Vagina (tissue), 2 donors: ENCODE measurements at regions not wholly inside any gene's neighbourhood (a gene's known extent, or its start where the extent isn't known, plus 50 kb on each side); places are given as distances from the start of the nearest gene placed in this dataset.

ENCODE experiments used
- DNase-seq, 2 donors: peaks; one replicate each; pipeline ENCODE4 v3.0.0-alpha.2; 2017; ENCODE audit errors: extremely low spot score in 2 of 2
- H3K27ac ChIP-seq: fragments of 200-600 bp; sonication (generic); one replicate; pipeline ENCODE4 v1.5.1; 2019
- H3K27me3 ChIP-seq: fragments of 200-600 bp; sonication (generic); one replicate; pipeline ENCODE4 v1.5.1; 2019
- H3K36me3 ChIP-seq, 2 donors: fragments of 200-600 bp; sonication (generic); one replicate each; pipeline ENCODE4 v1.5.1; 2017 to 2019
- H3K4me1 ChIP-seq: fragments of 200-600 bp; sonication (generic); one replicate; pipeline ENCODE4 v1.5.1; 2019
- H3K4me3 ChIP-seq, 2 donors: fragments of 200-600 bp; sonication (generic); 1 replicate in 1 of 2; 2 replicates in 1 of 2; pipeline ENCODE4 v1.5.1; 2016 to 2019
- H3K9me3 ChIP-seq: fragments of 200-600 bp; sonication (generic); one replicate; pipeline ENCODE4 v1.5.1; 2019
- POLR2A ChIP-seq, 2 donors: fragments of 450-650 bp; IDR thresholded peaks; one replicate each; pipeline ENCODE4 v1.6.1; 2017; ENCODE audit warnings: antibody characterized with exemption in 2 of 2, mild to moderate bottlenecking in 2 of 2, moderate library complexity in 2 of 2
- POLR2AphosphoS5 ChIP-seq, 2 donors: sonication (generic); formaldehyde crosslinking; IDR thresholded peaks; one replicate each; pipeline ENCODE4 v1.9.0; 2017; ENCODE audit warnings: antibody characterized with exemption in 2 of 2, mild to moderate bottlenecking in 2 of 2, low read depth in 1 of 2; ENCODE audit not compliant: insufficient read depth in 1 of 2
- intact Hi-C: fragments of 100-400 bp; cut with DNase I; formaldehyde crosslinking; loops from one replicate; pipeline ENCODE4 v1.15.1; 2023
- TF ChIP-seq, protein P1 (sequence below), 3 experiments: fragments of 450-650 bp in 2 of 3; fragments of 200-600 bp in 1 of 3; sonication (generic) in 1 of 3; IDR thresholded peaks; one replicate each; pipeline ENCODE4 v1.5.1; 2017 to 2019; ENCODE audit warnings: antibody characterized with exemption in 3 of 3, mild to moderate bottlenecking in 2 of 3, moderate library complexity in 2 of 3

DNA sequence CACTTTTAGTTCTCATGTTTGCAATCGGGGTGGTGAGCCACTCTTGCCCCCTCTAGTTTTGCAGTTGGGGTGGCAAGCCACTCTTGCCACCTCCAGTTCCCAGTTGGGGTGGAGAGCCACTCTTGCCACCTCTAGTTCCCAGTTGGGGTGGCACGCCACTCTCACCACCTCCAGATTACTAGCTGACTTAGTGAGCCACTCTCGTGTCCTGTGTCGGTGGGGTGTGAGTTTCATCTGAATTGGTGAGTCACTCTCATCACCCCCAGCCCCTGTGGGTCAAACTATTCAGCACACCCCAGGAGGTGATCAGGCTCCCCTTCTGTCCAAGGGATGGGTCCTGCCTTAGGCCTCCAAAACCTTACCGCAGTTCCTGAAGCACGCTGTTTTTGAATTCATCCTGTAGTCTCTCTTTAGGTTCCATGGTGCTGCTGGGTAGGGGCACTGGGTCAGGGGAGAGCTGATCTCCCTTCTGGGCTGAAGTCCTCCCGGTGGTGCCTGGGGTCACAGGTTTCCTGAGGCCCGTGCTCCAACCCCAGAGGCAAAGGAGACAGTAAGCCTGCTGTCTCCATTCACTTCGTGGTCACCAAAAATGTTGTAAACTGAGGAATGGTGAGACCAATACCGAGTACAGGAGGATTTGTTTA, 224.2 kb upstream of the SYNCRIP start:
- H3K4me3 ChIP-seq: peak overlapping the region; percentile 42 to 48
- intact Hi-C loops: no loop called here

DNA sequence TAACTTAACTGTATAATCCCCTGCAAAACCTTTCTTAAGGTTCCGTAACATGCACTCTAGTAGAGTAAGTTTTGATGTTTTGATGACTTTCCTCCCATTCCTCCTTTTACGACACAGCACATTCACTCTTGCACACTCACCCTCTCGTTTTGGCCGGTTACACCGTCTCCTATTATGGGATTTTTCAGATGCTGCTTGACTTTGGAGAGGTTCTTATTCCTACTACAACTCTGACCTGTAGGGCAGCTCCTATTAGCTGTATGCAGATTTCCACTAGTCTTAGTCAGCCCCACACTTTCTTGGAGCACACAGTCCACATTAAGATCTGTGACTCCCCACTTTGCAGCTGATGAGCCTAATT, 223.7 kb upstream of the SYNCRIP start:
- Histone ChIP-seq H3K4me1 (peaks cover 31% of the 10 kb centered on the region), H3K9me3 (no peaks in the 10 kb centered on the region), H3K27me3 (no peaks in the 10 kb centered on the region), H3K36me3 (no peaks in the 10 kb centered on the region), H3K27ac (peak overlapping the region; percentile 59), H3K4me3 (peak overlapping the region; percentile 42 to 48)
- no peak for TF ChIP-seq POLR2AphosphoS5 (IDR thresholded peaks at IDR 0.05; ENCODE audit: insufficient read depth in 1 of 2, low read depth in 1 of 2)
- TF ChIP-seq POLR2A (IDR thresholded peaks at IDR 0.05): no peak
- TF ChIP-seq, protein P1, sequence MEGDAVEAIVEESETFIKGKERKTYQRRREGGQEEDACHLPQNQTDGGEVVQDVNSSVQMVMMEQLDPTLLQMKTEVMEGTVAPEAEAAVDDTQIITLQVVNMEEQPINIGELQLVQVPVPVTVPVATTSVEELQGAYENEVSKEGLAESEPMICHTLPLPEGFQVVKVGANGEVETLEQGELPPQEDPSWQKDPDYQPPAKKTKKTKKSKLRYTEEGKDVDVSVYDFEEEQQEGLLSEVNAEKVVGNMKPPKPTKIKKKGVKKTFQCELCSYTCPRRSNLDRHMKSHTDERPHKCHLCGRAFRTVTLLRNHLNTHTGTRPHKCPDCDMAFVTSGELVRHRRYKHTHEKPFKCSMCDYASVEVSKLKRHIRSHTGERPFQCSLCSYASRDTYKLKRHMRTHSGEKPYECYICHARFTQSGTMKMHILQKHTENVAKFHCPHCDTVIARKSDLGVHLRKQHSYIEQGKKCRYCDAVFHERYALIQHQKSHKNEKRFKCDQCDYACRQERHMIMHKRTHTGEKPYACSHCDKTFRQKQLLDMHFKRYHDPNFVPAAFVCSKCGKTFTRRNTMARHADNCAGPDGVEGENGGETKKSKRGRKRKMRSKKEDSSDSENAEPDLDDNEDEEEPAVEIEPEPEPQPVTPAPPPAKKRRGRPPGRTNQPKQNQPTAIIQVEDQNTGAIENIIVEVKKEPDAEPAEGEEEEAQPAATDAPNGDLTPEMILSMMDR (IDR thresholded peaks at IDR 0.05): no peak
- DNase-seq: no peak
- intact Hi-C loops: no loop called here

More for the DNA sequence above, 224.2 kb upstream of the SYNCRIP start:
- TF ChIP-seq POLR2A (IDR thresholded peaks at IDR 0.05) (no peak), POLR2AphosphoS5 (IDR thresholded peaks at IDR 0.05; ENCODE audit: insufficient read depth in 1 of 2, low read depth in 1 of 2) (no peak)
- TF ChIP-seq, protein P1 (IDR thresholded peaks at IDR 0.05): no peak
- H3K4me1 ChIP-seq: peaks cover 31% of the 10 kb centered on the region
- DNase-seq: no peak
- H3K9me3 ChIP-seq: no peaks in the 10 kb centered on the region
- H3K36me3 ChIP-seq: no peaks in the 10 kb centered on the region
- no peaks in the 10 kb centered on the region for H3K27me3 ChIP-seq
- H3K27ac ChIP-seq: peak overlapping the region; percentile 59

DNA sequence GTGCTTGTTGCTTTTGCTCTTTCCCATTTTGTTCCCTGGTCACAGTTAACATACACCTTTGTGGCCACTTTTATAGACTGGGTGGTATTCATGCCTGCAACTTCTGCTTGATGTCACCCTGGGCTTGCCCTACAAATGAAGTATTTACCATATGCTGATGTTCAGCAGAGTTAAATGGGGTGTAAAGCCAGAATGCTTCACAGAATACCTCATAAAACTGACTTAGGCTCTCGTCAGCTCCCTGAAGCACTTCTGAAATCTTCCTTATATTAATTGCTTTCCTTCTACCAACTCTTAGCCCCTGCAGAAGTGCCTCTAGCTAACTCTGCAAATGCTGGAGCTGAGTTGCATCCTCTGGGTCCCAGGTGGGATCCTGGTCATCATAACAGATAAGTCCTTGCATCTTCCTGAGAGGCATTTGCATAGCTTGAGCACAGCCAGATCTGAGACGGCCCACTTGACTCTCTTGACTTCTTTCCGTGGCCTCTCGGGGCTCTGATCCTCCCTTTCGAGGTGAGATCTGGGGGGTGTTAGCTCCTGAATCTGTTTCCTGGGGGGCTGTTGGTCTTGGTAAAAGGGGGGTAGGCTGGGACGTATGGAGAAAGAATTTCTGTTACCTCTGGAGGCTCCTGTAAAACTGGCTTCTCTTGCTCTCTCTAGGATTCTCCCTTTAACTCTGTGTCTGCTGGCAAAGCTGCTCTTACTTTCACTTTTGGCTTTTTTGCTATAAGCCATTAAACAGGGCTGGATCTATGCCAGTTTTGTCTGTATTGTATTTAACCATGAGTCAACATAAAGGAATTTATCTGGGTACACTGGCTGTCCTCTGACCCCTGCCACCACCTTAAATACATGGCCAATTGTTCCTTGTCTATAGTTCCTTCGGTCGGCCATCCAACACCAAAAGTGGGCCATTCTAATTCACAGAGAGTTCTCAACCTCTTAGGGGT, 223.0 kb upstream of the SYNCRIP start:
- no peak for DNase-seq
- Histone ChIP-seq H3K4me1 (peaks cover 31% of the 10 kb centered on the region), H3K4me3 (peak overlapping the region; percentile 42 to 48), H3K9me3 (no peaks in the 10 kb centered on the region), H3K36me3 (no peaks in the 10 kb centered on the region), H3K27ac (peak overlapping the region; percentile 59), H3K27me3 (no peaks in the 10 kb centered on the region)
- intact Hi-C loops: no loop called here
- no peak for TF ChIP-seq POLR2A (IDR thresholded peaks at IDR 0.05)
- no peak for TF ChIP-seq POLR2AphosphoS5 (IDR thresholded peaks at IDR 0.05; ENCODE audit: insufficient read depth in 1 of 2, low read depth in 1 of 2)
- TF ChIP-seq, protein P1 (IDR thresholded peaks at IDR 0.05): no peak

DNA sequence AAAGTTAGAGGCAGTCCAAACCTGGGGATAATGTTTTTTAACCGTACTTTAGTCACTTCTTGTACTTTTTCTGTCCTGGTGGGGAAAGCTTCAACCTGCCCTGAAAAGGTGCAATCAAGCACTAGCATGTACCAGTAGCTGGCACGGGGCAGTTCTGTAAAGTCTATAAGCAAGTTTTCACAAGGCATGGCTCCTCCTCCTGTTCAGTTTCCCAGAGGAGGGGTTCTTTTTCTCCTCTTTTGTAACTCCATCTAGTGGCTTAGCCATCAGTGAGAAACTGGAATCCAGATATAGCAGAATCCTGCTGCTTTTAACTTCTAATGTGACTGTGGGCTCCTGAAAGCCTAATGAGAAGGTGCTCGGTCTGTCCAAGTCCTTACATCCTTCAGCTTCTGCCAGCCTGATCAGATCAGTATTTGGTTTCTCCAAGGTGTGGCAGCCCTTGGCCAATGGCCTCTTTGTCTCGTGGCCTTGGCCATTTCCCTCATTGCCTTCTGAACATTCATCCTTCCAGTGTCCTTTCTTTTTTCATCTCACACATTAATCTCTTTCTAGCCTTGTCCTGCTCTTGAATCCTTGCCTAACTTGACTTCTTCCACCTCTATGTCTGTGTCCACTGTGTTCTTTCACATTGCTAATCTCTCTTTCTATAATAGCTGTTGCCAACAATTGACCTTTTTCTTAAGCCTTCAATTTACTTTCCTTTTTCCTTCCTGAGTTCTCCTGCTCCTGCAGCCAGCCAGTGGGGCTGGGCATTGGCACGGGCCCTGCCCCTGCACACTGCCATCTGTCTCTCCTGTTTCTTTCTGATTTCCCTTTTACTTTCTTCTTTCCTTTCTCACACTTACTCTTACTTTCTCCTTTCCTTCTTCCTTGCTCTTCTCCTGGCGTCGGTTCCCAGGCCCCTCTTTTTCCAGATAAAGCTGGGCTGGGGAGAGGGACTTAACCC, 222.0 kb upstream of the SYNCRIP start:
- intact Hi-C loops: no loop called here
- peak overlapping the region in 1 of 2 donors; percentile 48 for H3K4me3 ChIP-seq
- H3K36me3 ChIP-seq: no peaks in the 10 kb centered on the region
- no peaks in the 10 kb centered on the region for H3K9me3 ChIP-seq
- TF ChIP-seq POLR2AphosphoS5 (IDR thresholded peaks at IDR 0.05; ENCODE audit: insufficient read depth in 1 of 2, low read depth in 1 of 2) (no peak), POLR2A (IDR thresholded peaks at IDR 0.05) (no peak)
- TF ChIP-seq, protein P1 (IDR thresholded peaks at IDR 0.05): no peak
- no peak for DNase-seq
- no peaks in the 10 kb centered on the region for H3K27me3 ChIP-seq
- peaks cover 31% of the 10 kb centered on the region for H3K4me1 ChIP-seq
- peak overlapping the region; percentile 59 for H3K27ac ChIP-seq
